NCI-H146 treated with DMSO at 0.1 percent for 48 hours (cell line): ENCODE measurements at regions not wholly inside any gene's neighbourhood (a gene's known extent, or its start where the extent isn't known, plus 50 kb on each side); places are given as distances from the start of the nearest gene placed in this dataset.
"Not testable (repeated sequence)": the region's sequence is repeated elsewhere in the genome, so short reads cannot be mapped to it uniquely, and the experiment has no call there.

Experiments
- DNase-seq: peaks from one replicate; lab custom pipeline; 2025; ENCODE audit not compliant: unreplicated experiment; lab: John Stamatoyannopoulos, UW

GRCh38 chr9:104195142-104195541 lies 101.0 kb downstream of the SMC2 start:
- DNase-seq = not testable (repeated sequence)

DNA sequence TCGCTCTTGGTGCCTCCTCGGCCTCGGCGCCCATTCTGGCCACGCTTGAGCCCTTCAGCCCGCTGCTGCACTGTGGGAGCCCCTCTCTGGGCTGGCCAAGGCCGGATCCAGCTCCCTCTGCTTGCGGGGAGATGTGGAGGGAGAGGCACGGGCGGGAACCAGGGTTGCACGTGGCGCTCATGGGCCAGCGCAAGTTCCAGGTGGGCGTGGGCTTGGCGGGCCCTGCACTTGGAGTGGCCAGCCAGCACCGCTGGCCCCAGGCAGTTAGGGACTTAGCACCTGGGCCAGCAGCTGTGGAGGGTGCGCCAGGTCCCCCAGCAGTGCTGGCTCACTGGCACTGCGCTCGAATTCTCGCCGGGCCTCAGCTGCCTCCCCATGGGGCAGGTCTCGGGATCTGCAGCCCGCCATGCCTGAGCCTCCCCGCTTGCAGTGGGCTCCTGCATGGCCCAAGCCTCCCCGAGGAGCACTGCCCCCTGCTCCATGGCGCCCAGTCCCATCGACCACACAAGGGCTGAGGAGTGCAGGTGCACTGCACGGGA lies 106.4 kb downstream of the SMC2 start:
- no peak for DNase-seq

GRCh38 chr9:104206766-104207165 lies 112.7 kb downstream of the SMC2 start:
- no peak for DNase-seq

DNA sequence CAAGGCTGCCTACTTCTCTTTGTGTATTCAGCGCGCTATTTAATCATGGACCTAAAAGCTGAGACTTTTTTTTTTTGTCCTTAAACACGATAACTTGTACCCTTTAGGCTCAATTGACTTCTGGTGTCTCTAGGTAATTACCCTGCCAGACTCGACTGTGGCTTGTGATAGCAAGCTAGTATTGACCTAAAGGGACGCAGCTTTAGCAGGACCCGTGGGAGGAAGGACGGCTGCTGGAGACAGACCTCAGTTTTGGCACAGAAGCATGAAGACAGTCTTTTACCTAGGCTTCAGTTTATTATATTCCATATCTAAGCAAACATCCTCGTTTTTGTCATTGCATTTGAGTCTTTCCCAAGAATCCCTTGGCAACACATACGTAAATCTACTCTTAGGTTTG lies 115.3 kb downstream of the SMC2 start:
- DNase-seq = no peak

DNA sequence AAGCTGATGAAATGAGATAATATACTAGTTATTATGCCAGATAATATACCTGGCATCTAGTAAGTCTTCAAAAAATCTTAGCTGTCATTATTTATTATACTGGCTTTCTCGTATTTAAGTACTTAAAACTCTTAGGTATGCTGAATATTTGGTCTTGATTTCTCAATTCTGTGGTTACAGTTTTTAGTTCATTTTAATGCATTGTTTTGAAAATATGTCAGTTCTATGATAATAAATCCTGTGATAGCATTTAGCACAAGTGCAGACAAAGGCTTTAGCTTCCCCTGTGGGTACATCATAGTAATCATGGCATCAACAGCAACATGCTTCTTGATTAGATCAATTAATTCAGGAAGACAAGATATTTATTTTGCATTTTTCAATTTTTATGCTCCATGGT lies 133.0 kb downstream of the SMC2 start:
- no peak for DNase-seq

DNA sequence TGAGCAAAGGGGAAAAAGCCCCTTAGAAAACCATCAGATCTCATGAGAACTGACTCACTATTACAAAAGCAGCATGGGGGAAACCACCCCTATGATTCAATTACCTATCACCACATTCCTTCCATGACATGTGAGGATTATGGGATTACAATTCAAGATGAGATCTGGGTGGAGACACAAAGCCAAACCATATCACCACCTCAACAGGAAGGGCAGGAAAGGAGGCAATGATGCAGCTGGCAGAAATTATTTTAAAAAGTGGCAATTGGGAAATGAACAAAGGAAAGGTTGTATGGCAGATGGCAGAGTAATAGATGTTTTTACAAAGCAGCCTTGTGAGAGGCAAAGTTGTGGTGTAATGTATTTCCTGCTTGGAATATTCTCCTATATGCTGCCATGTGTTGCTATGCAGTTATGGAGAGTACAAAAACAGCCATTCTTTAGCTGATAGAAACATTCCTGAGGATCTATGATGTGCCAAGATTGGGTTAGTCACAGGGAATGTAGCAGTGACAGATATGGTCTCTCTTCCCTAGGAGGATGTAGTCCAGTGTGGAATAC lies 138.8 kb downstream of the SMC2 start:
- DNase-seq = no peak

GRCh38 chr9:104233366-104233765 lies 139.3 kb downstream of the SMC2 start:
- no peak for DNase-seq

- not testable (repeated sequence) for DNase-seq
Observed at GRCh38 chr9:104234632-104235337, 140.7 kb downstream of the SMC2 start.

GRCh38 chr9:104235347-104236120 lies 141.4 kb downstream of the SMC2 start:
- DNase-seq = not testable (repeated sequence)

DNA sequence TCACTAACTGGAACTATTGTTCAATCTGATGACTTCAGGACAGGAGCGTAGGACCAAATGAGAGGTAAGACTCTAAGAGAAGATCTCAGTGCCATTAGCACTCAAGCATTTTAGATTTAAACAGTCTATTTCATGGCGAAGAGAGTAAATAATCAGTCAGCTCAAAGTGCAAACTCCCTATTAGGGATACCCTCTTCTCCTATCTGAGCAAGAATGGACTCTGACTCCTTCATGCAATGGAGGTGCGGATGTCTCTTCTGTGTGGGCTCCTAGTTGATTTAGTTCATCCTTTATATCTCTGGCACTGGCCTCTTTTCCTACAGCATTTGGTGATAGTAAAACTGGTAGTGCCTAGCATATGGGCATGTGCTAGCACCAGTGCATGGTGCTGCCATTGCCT lies 144.6 kb downstream of the SMC2 start:
- DNase-seq = no peak

- DNase-seq = no peak
Observed at GRCh38 chr9:104240890-104241289, 146.8 kb downstream of the SMC2 start.

DNA sequence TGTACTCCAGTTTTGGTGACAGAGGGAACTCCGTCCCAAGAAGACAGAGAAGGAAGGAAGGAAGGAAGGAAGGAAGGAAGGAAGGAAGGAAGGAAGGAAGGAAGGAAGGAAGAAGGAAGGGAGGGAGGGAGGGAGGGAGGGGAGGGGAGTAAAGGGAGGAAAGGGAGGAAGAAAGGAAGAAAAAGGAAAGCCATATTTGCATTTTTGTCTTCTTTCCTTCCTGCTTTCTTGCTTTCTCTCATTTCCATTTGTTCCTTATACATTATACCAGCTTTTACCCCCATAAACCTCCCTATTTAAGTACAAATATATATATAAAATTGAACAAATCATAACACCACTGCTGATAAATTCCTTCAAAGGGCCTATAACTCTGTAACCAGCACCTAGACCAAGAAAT lies 151.8 kb downstream of the SMC2 start:
- no peak for DNase-seq

GRCh38 chr9:104247899-104248460 lies 153.9 kb downstream of the SMC2 start:
- no peak for DNase-seq

DNA sequence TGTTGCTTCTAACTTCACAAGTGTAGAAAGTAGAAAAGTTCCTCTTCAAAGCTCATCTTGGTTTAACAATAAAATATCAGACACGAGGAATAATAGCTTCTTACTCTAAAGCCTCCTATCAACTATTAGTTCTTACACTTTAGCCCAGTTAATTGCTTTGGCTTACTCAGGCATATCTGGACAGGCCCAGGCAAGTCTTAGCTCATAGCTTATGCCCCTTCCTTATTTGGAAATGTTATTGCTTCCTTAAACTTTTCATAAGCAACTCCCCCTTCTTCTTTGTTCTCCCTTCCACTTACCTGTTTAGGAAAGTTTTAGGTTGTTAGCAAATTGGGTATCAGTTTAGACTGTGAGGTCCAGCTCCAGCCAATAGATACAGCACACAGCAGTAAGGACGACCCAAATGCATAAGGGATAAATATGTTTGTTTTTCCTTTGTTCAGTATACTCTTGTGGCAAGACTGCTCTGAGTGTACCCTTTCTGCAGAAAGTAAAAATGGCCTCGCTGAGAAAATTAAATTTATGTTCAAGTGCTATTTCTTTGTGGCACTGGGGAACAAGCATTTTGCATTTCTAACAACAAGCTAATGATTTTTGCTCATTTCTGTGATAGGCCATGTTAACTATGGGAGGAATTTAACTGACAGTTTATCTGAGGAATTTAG lies 162.1 kb downstream of the SMC2 start:
- DNase-seq = no peak

DNA sequence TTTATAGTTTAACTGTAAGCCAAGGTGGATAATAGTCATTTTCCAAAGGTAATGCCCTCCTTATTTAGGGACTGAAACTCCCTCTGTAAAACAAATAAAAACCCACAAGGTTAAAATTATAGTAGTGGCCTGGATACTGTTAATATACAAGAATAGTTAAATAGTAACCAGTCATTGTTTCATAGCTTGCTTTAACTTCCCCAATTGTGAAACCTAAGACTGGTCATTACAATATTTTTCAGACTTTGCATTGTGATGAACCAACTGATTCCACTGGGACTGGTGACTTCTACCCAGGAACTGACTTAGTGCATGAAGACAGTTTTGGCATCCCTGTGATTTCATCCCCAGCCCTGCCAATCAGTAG lies 162.6 kb downstream of the SMC2 start:
- no peak for DNase-seq

GRCh38 chr9:104258296-104259011 lies 164.3 kb downstream of the SMC2 start:
- DNase-seq = no peak

- no peak for DNase-seq
Observed at GRCh38 chr9:104260004-104260403, 165.9 kb downstream of the SMC2 start.

DNA sequence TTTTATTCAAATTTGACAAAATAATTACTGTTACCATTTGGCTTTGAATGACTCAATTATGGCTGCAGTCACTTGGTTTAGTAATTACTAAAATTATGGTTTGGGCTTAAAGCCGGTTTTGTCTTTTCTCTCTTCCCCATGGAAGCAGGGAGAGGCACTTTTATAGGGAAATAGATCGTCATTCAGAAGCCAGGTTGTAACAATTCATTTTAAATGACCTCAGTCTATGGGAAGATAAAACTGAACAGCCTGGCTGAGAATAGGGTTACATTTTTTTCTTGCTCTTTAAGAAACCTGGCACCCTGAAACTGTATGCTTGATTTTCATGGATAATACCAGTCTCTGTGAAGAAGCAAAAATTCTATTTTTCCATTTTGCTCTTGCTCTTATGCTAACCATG lies 169.8 kb downstream of the SMC2 start:
- DNase-seq = no peak

GRCh38 chr9:104264431-104264830 lies 170.3 kb downstream of the SMC2 start:
- DNase-seq = no peak

DNA sequence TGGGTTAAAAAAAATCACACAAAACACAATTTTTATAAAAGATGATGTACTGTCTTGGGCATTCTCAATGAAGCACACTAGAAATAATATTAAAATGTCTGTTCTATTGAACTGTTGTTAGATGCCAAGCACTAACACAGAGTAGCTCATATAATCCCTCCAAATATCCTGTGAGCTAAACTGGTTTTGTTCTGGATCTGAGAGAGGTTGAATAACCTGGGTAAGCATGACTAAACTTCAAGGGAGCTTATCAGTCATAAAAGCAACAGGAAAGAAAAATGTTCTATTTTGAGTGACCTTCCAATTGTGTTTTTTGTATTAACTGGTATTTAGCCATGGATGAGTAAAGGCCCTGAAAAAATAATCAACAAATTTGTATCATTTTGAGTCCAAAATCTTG lies 175.3 kb downstream of the SMC2 start:
- no peak for DNase-seq
